ENCODE measurements at regions not wholly inside any gene's neighbourhood (a gene's known extent, or its start where the extent isn't known, plus 50 kb on each side); places are given as distances from the start of the nearest gene placed in this dataset.

- Histone ChIP-seq H2BK5ac (ENCODE audit: low read length) (no peak overlapping the region), H2BK15ac (ENCODE audit: low read length) (no peak overlapping the region), H3K27me3 (ENCODE audit: control insufficient read depth in 3 of 3, insufficient read depth in 3 of 3, low read depth in 1 of 3, low read length in 3 of 3) (no peaks in the 10 kb centered on the region), H3K4me2 (ENCODE audit: insufficient read depth, low read length, poor library complexity, severe bottlenecking) (no peak overlapping the region), H4K91ac (ENCODE audit: low read depth, low read length, poor library complexity) (no peak overlapping the region), H3K18ac (ENCODE audit: low read length) (no peak overlapping the region), H3K23ac (ENCODE audit: low read depth, low read length, poor library complexity) (no peak overlapping the region), H3K9ac (ENCODE audit: low read depth, low read length, poor library complexity) (no peak overlapping the region), H3K4ac (ENCODE audit: low read length) (no peak overlapping the region), H3K4me1 (ENCODE audit: control insufficient read depth in 2 of 2, insufficient read depth in 1 of 2, low read depth in 1 of 2, low read length in 2 of 2) (peaks cover 0 to 3% of the 10 kb centered on the region in 2 donors), H3K79me1 (ENCODE audit: low read depth, low read length) (no peaks in the 10 kb centered on the region), H2AFZ (ENCODE audit: low read length) (no peak overlapping the region), H2AK5ac (ENCODE audit: low read depth, low read length) (no peak overlapping the region), H2BK12ac (ENCODE audit: low read length) (no peak overlapping the region), H4K8ac (ENCODE audit: low read depth, low read length) (no peak overlapping the region), H3K4me3 (ENCODE audit: low read length in 2 of 2) (no peak overlapping the region), H3K27ac (replicated peaks; ENCODE audit: low read length) (no peak overlapping the region), H3K36me3 (replicated peaks in 1 of 2; ENCODE audit: control insufficient read depth in 2 of 2, insufficient read depth in 2 of 2, low read length in 2 of 2) (no peaks in the 10 kb centered on the region), H3K9me3 (replicated peaks in 1 of 2; ENCODE audit: control insufficient read depth in 2 of 2, insufficient read depth in 1 of 2, low read depth in 1 of 2, low read length in 2 of 2) (no peaks in the 10 kb centered on the region), H2BK120ac (ENCODE audit: low read depth, low read length) (no peak overlapping the region), H3K14ac (ENCODE audit: low read length) (no peak overlapping the region)
- no CpG with 5 or more reads among the region's 2 CpGs for WGBS, 2 donors (ENCODE audit: extremely low coverage in 2 of 2, insufficient read length in 2 of 2, insufficient replicate concordance in 1 of 2)
- no peak for DNase-seq (ENCODE audit: low spot score)
Measured at GRCh38 chr10:35889226-35889625, 247.1 kb upstream of the FZD8 start.

- H2BK12ac ChIP-seq (ENCODE audit: low read length): no peak overlapping the region
- H2BK120ac ChIP-seq (ENCODE audit: low read depth, low read length): no peak overlapping the region
- no peak overlapping the region for H3K4ac ChIP-seq (ENCODE audit: low read length)
- H3K4me3 ChIP-seq (ENCODE audit: low read length in 2 of 2): no peak overlapping the region
- no peak overlapping the region for H2BK15ac ChIP-seq (ENCODE audit: low read length)
- H3K9me3 ChIP-seq (replicated peaks in 1 of 2; ENCODE audit: control insufficient read depth in 2 of 2, insufficient read depth in 1 of 2, low read depth in 1 of 2, low read length in 2 of 2): no peaks in the 10 kb centered on the region
- no peak overlapping the region for H2AFZ ChIP-seq (ENCODE audit: low read length)
- no peaks in the 10 kb centered on the region for H3K27me3 ChIP-seq (ENCODE audit: control insufficient read depth in 3 of 3, insufficient read depth in 3 of 3, low read depth in 1 of 3, low read length in 3 of 3)
- no peak overlapping the region for H3K18ac ChIP-seq (ENCODE audit: low read length)
- H3K23ac ChIP-seq (ENCODE audit: low read depth, low read length, poor library complexity): no peak overlapping the region
- H2BK5ac ChIP-seq (ENCODE audit: low read length): no peak overlapping the region
- H3K9ac ChIP-seq (ENCODE audit: low read depth, low read length, poor library complexity): no peak overlapping the region
- H3K14ac ChIP-seq (ENCODE audit: low read length): no peak overlapping the region
- no CpG with 5 or more reads among the region's 5 CpGs for WGBS, 2 donors (ENCODE audit: extremely low coverage in 2 of 2, insufficient read length in 2 of 2, insufficient replicate concordance in 1 of 2)
- DNase-seq (ENCODE audit: low spot score): no peak
- H3K4me2 ChIP-seq (ENCODE audit: insufficient read depth, low read length, poor library complexity, severe bottlenecking): no peak overlapping the region
- no peaks in the 10 kb centered on the region for H3K36me3 ChIP-seq (replicated peaks in 1 of 2; ENCODE audit: control insufficient read depth in 2 of 2, insufficient read depth in 2 of 2, low read length in 2 of 2)
- H3K4me1 ChIP-seq (ENCODE audit: control insufficient read depth in 2 of 2, insufficient read depth in 1 of 2, low read depth in 1 of 2, low read length in 2 of 2): peaks cover 0 to 3% of the 10 kb centered on the region in 2 donors
- H4K91ac ChIP-seq (ENCODE audit: low read depth, low read length, poor library complexity): no peak overlapping the region
- H2AK5ac ChIP-seq (ENCODE audit: low read depth, low read length): no peak overlapping the region
- no peak overlapping the region for H4K8ac ChIP-seq (ENCODE audit: low read depth, low read length)
- no peak overlapping the region for H3K27ac ChIP-seq (replicated peaks; ENCODE audit: low read length)
- H3K79me1 ChIP-seq (ENCODE audit: low read depth, low read length): no peaks in the 10 kb centered on the region
Measured at GRCh38 chr10:35888400-35888799, 246.3 kb upstream of the FZD8 start.

DNA sequence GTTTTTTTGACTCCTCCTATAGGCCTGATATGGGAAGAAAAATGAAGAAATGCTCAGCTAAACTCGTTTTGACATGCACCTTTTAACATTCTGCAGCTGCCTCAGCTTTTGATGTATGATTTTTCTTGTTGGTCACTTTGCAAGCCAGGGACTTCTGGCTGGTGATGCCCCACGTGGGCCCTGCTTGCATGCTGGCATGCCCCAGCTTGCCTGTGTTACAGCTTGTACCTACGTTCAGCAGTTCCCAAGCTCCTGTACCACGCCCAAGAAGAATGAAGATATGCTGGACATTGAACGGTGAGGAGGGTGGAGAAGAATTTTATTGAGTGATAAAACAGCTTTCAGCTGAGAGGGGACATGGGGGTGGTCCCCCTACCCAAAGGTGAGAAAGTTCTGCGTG lies 245.6 kb upstream of the FZD8 start:
- WGBS, 2 donors (ENCODE audit: extremely low coverage in 2 of 2, insufficient read length in 2 of 2, insufficient replicate concordance in 1 of 2): no CpG with 5 or more reads among the region's 6 CpGs
- no peak overlapping the region for H3K14ac ChIP-seq (ENCODE audit: low read length)
- H2AFZ ChIP-seq (ENCODE audit: low read length): no peak overlapping the region
- no peak overlapping the region for H3K4me3 ChIP-seq (ENCODE audit: low read length in 2 of 2)
- no peak overlapping the region for H2BK12ac ChIP-seq (ENCODE audit: low read length)
- no peak overlapping the region for H3K9ac ChIP-seq (ENCODE audit: low read depth, low read length, poor library complexity)
- no peak overlapping the region for H3K4ac ChIP-seq (ENCODE audit: low read length)
- no peaks in the 10 kb centered on the region for H3K36me3 ChIP-seq (replicated peaks in 1 of 2; ENCODE audit: control insufficient read depth in 2 of 2, insufficient read depth in 2 of 2, low read length in 2 of 2)
- H2BK15ac ChIP-seq (ENCODE audit: low read length): no peak overlapping the region
- H2BK120ac ChIP-seq (ENCODE audit: low read depth, low read length): no peak overlapping the region
- H3K27me3 ChIP-seq (ENCODE audit: control insufficient read depth in 3 of 3, insufficient read depth in 3 of 3, low read depth in 1 of 3, low read length in 3 of 3): no peaks in the 10 kb centered on the region
- H3K18ac ChIP-seq (ENCODE audit: low read length): no peak overlapping the region
- H2AK5ac ChIP-seq (ENCODE audit: low read depth, low read length): no peak overlapping the region
- peaks cover 0 to 6% of the 10 kb centered on the region in 2 donors for H3K4me1 ChIP-seq (ENCODE audit: control insufficient read depth in 2 of 2, insufficient read depth in 1 of 2, low read depth in 1 of 2, low read length in 2 of 2)
- H4K8ac ChIP-seq (ENCODE audit: low read depth, low read length): no peak overlapping the region
- no peak overlapping the region for H4K91ac ChIP-seq (ENCODE audit: low read depth, low read length, poor library complexity)
- H2BK5ac ChIP-seq (ENCODE audit: low read length): no peak overlapping the region
- H3K23ac ChIP-seq (ENCODE audit: low read depth, low read length, poor library complexity): no peak overlapping the region
- H3K79me1 ChIP-seq (ENCODE audit: low read depth, low read length): no peaks in the 10 kb centered on the region
- H3K9me3 ChIP-seq (replicated peaks in 1 of 2; ENCODE audit: control insufficient read depth in 2 of 2, insufficient read depth in 1 of 2, low read depth in 1 of 2, low read length in 2 of 2): no peaks in the 10 kb centered on the region
- no peak overlapping the region for H3K27ac ChIP-seq (replicated peaks; ENCODE audit: low read length)
- no peak overlapping the region for H3K4me2 ChIP-seq (ENCODE audit: insufficient read depth, low read length, poor library complexity, severe bottlenecking)
- no peak for DNase-seq (ENCODE audit: low spot score)

DNA sequence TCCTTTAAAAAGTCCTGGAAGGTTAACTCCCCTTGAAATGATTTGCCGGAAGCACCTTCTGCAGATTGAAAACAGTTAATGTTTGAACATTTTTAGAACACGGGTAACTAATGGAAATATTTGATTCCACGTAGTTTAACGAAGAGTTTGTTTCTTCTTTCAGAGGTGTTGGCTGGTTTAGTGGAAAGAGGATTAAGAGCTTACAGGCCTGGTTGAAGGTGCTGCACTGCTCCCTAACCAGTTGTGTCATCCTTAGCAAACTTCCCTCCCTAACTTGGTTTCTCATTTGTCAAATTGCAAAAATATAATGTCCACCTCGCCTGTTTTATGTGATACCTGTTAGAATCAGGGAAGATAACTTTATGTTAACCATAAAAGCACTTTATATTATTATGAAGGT lies 243.0 kb upstream of the FZD8 start:
- Histone ChIP-seq H3K9ac (ENCODE audit: low read depth, low read length, poor library complexity) (no peak overlapping the region), H3K9me3 (replicated peaks in 1 of 2; ENCODE audit: control insufficient read depth in 2 of 2, insufficient read depth in 1 of 2, low read depth in 1 of 2, low read length in 2 of 2) (no peaks in the 10 kb centered on the region), H3K4me2 (ENCODE audit: insufficient read depth, low read length, poor library complexity, severe bottlenecking) (no peak overlapping the region), H2BK5ac (ENCODE audit: low read length) (no peak overlapping the region), H2BK120ac (ENCODE audit: low read depth, low read length) (no peak overlapping the region), H3K79me1 (ENCODE audit: low read depth, low read length) (no peaks in the 10 kb centered on the region), H3K27ac (replicated peaks; ENCODE audit: low read length) (no peak overlapping the region), H2AFZ (ENCODE audit: low read length) (no peak overlapping the region), H3K4me1 (ENCODE audit: control insufficient read depth in 2 of 2, insufficient read depth in 1 of 2, low read depth in 1 of 2, low read length in 2 of 2) (peaks cover 0 to 9% of the 10 kb centered on the region in 2 donors), H3K23ac (ENCODE audit: low read depth, low read length, poor library complexity) (no peak overlapping the region), H3K14ac (ENCODE audit: low read length) (no peak overlapping the region), H2AK5ac (ENCODE audit: low read depth, low read length) (no peak overlapping the region), H3K27me3 (ENCODE audit: control insufficient read depth in 3 of 3, insufficient read depth in 3 of 3, low read depth in 1 of 3, low read length in 3 of 3) (no peaks in the 10 kb centered on the region), H4K91ac (ENCODE audit: low read depth, low read length, poor library complexity) (no peak overlapping the region), H3K4me3 (ENCODE audit: low read length in 2 of 2) (no peak overlapping the region), H2BK15ac (ENCODE audit: low read length) (no peak overlapping the region), H3K18ac (ENCODE audit: low read length) (no peak overlapping the region), H2BK12ac (ENCODE audit: low read length) (no peak overlapping the region), H3K36me3 (replicated peaks in 1 of 2; ENCODE audit: control insufficient read depth in 2 of 2, insufficient read depth in 2 of 2, low read length in 2 of 2) (no peaks in the 10 kb centered on the region), H4K8ac (ENCODE audit: low read depth, low read length) (no peak overlapping the region), H3K4ac (ENCODE audit: low read length) (no peak overlapping the region)
- WGBS, 2 donors (ENCODE audit: extremely low coverage in 2 of 2, insufficient read length in 2 of 2, insufficient replicate concordance in 1 of 2): no CpG with 5 or more reads among the region's 5 CpGs
- DNase-seq (ENCODE audit: low spot score): no peak

Measured in neuronal stem cell (in vitro differentiated cells).